H9 (cell line): ENCODE measurements at regions not wholly inside any gene's neighbourhood (a gene's known extent, or its start where the extent isn't known, plus 50 kb on each side); places are given as distances from the start of the nearest gene placed in this dataset.

Experiments
- DNase-seq: peaks from one replicate; pipeline ENCODE4 v3.0.0-alpha.2; 2017
- H2AFZ ChIP-seq: one replicate; pipeline ENCODE4 v1.6.1; 2013; ENCODE audit warnings: mild to moderate bottlenecking, low read length, control low read depth, moderate library complexity
- H2AK5ac ChIP-seq: 2 replicates; pipeline ENCODE4 v1.6.1; 2013; ENCODE audit warnings: low read length, control low read depth, mixed read lengths; ENCODE audit not compliant: insufficient read length
- H2BK120ac ChIP-seq: one replicate; pipeline ENCODE4 v1.6.1; 2013; ENCODE audit warnings: low read depth, mild to moderate bottlenecking, low read length, control low read depth, inconsistent platforms; ENCODE audit not compliant: poor library complexity, severe bottlenecking
- H2BK12ac ChIP-seq: 2 replicates; pipeline ENCODE4 v1.6.1; 2013; ENCODE audit warnings: low read length, control low read depth, mixed read lengths, low read depth; ENCODE audit not compliant: insufficient read length
- H2BK15ac ChIP-seq: 2 replicates; pipeline ENCODE4 v1.6.1; 2013; ENCODE audit warnings: low read depth, low read length, control low read depth
- H2BK20ac ChIP-seq: one replicate; pipeline ENCODE4 v1.6.1; 2013; ENCODE audit warnings: low read depth, mild to moderate bottlenecking, low read length, control low read depth, inconsistent platforms; ENCODE audit not compliant: poor library complexity, severe bottlenecking
- H2BK5ac ChIP-seq: 2 replicates; pipeline ENCODE4 v1.6.1; 2013; ENCODE audit warnings: low read length, control low read depth, mixed read lengths; ENCODE audit not compliant: insufficient read length
- H3K14ac ChIP-seq: 2 replicates; pipeline ENCODE4 v1.6.1; 2013; ENCODE audit warnings: low read length, control low read depth; ENCODE audit not compliant: insufficient read depth
- H3K18ac ChIP-seq: 2 replicates; pipeline ENCODE4 v1.6.1; 2013; ENCODE audit warnings: low read depth, mild to moderate bottlenecking, mixed read lengths, low read length, control low read depth; ENCODE audit not compliant: insufficient read length
- H3K23ac ChIP-seq: 2 replicates; pipeline ENCODE4 v1.6.1; 2013; ENCODE audit warnings: low read length, control low read depth, mixed read lengths, low read depth; ENCODE audit not compliant: insufficient read length
- H3K23me2 ChIP-seq: 2 replicates; pipeline ENCODE4 v1.6.1; 2013; ENCODE audit warnings: low read depth, mild to moderate bottlenecking, mixed read lengths, low read length, control low read depth; ENCODE audit not compliant: insufficient read length, poor library complexity, severe bottlenecking
- H3K27ac ChIP-seq: 2 replicates; pipeline ENCODE4 v1.5.1; 2013; ENCODE audit warnings: low read length, control low read depth, mixed read lengths, low read depth; ENCODE audit not compliant: insufficient read length
- H3K27me3 ChIP-seq: 2 replicates; pipeline ENCODE4 v1.6.1; 2013; ENCODE audit warnings: low read length, control low read depth, inconsistent platforms; ENCODE audit not compliant: insufficient read depth
- H3K4ac ChIP-seq: 2 replicates; pipeline ENCODE4 v1.6.1; 2013; ENCODE audit warnings: low read depth, mild to moderate bottlenecking, control low read depth, inconsistent platforms, low read length, moderate library complexity
- H3K4me1 ChIP-seq: 2 replicates; pipeline ENCODE4 v1.6.1; 2013; ENCODE audit warnings: low read length, control low read depth, inconsistent platforms; ENCODE audit not compliant: insufficient read depth
- H3K4me2 ChIP-seq: 2 replicates; pipeline ENCODE4 v1.6.1; 2013; ENCODE audit warnings: low read length, control low read depth, mixed read lengths; ENCODE audit not compliant: insufficient read length, insufficient read depth
- H3K56ac ChIP-seq: 2 replicates; pipeline ENCODE4 v1.6.1; 2013; ENCODE audit warnings: low read depth, mild to moderate bottlenecking, mixed read lengths, low read length, control low read depth; ENCODE audit not compliant: insufficient read length
- H3K79me1 ChIP-seq: 2 replicates; pipeline ENCODE4 v1.6.1; 2013; ENCODE audit warnings: low read depth, mild to moderate bottlenecking, moderate library complexity, low read length, control low read depth, inconsistent platforms; ENCODE audit not compliant: insufficient read depth, poor library complexity, severe bottlenecking
- H3K79me2 ChIP-seq: 2 replicates; pipeline ENCODE4 v1.6.1; 2013; ENCODE audit warnings: low read length, control low read depth, inconsistent platforms; ENCODE audit not compliant: insufficient read depth
- H3K9ac ChIP-seq: 2 replicates; pipeline ENCODE4 v1.6.1; 2013; ENCODE audit warnings: low read length, control low read depth, mixed read lengths; ENCODE audit not compliant: insufficient read length; ENCODE audit errors: extremely low read depth
- H3K9me3 ChIP-seq: one replicate; pipeline ENCODE4 v1.6.1; 2013; ENCODE audit warnings: low read depth, low read length, inconsistent platforms; ENCODE audit not compliant: control insufficient read depth
- H3T11ph ChIP-seq: one replicate; pipeline ENCODE4 v1.6.1; 2013; ENCODE audit warnings: mild to moderate bottlenecking, low read length, control low read depth, inconsistent platforms
- H4K20me1 ChIP-seq: one replicate; pipeline ENCODE4 v1.6.1; 2013; ENCODE audit not compliant: control insufficient read depth, insufficient read length, insufficient read depth
- H4K5ac ChIP-seq: 2 replicates; pipeline ENCODE4 v1.6.1; 2013; ENCODE audit warnings: low read depth, mild to moderate bottlenecking, mixed read lengths, low read length, control low read depth; ENCODE audit not compliant: insufficient read length
- H4K8ac ChIP-seq: replicated peaks from 2 replicates; pipeline ENCODE4 v1.6.1; 2013; ENCODE audit warnings: low read length, control low read depth, mixed read lengths, low read depth; ENCODE audit not compliant: insufficient read length
- H4K91ac ChIP-seq: 2 replicates; pipeline ENCODE4 v1.6.1; 2013; ENCODE audit warnings: low read depth, mild to moderate bottlenecking, moderate library complexity, mixed read lengths, low read length, control low read depth; ENCODE audit not compliant: insufficient read length
- H3K27ac Mint-ChIP-seq, 3 experiments: 2 replicates in 2 of 3; 3 replicates in 1 of 3; pipeline ENCODE4 v1.8.0; 2020 to 2021; ENCODE audit warnings: mixed read lengths in 3 of 3, mild to moderate bottlenecking in 1 of 3, moderate library complexity in 1 of 3
- H3K27me3 Mint-ChIP-seq: 2 replicates; pipeline ENCODE4 v1.8.0; 2021; ENCODE audit warnings: low read depth, mild to moderate bottlenecking, moderate library complexity, mixed read lengths
- H3K36me3 Mint-ChIP-seq, 3 experiments: 2 replicates in 2 of 3; 3 replicates in 1 of 3; pipeline ENCODE4 v1.8.0; 2020 to 2021; ENCODE audit warnings: low read depth in 3 of 3, mixed read lengths in 3 of 3; ENCODE audit not compliant: insufficient read depth in 1 of 3
- H3K4me1 Mint-ChIP-seq, 2 experiments: 2 replicates each; pipeline ENCODE4 v1.8.0; 2020; ENCODE audit warnings: mixed read lengths in 2 of 2
- H3K4me3 Mint-ChIP-seq, 2 experiments: 2 replicates in 1 of 2; 3 replicates in 1 of 2; pipeline ENCODE4 v1.8.0; 2020 to 2021; ENCODE audit warnings: mild to moderate bottlenecking in 2 of 2, mixed read lengths in 2 of 2, moderate library complexity in 1 of 2
- H3K9me3 Mint-ChIP-seq, 2 experiments: 2 replicates in 1 of 2; 3 replicates in 1 of 2; pipeline ENCODE4 v1.8.0; 2020; ENCODE audit warnings: mild to moderate bottlenecking in 2 of 2, mixed read lengths in 2 of 2, moderate library complexity in 1 of 2
- TF ChIP-seq, protein P1 (sequence below): fragments of 200-600 bp; sonication (generic); conservative IDR thresholded peaks from 3 replicates; pipeline ENCODE4 v1.8.0; 2021; ENCODE audit warnings: antibody characterized with exemption, mild to moderate bottlenecking

DNA sequence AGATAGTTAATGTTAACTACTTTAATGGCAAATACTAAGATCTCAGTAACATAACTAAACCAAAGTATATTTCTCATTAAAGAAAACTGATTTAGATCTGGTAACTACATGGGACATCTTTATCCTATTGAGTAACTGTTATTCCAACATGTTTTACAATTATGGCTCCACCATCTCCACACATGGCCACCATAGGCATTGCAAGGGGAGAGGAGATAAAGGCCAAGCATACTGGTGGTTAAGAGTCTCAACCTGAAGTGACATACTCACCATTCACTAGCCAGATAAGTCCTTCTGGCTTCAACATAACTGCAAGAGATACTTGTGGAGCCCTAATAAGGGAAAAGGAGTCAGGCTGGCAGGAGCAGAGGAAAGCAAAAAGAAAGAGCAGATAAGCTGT, 1586.4 kb upstream of the SPRY2 start:
- Histone ChIP-seq H2BK5ac (no peak overlapping the region), H3K56ac (no peak overlapping the region), H2BK20ac (no peak overlapping the region), H2BK15ac (no peak overlapping the region), H3K4me2 (no peak overlapping the region), H3K4ac (no peak overlapping the region), H2AFZ (no peak overlapping the region), H3K18ac (no peak overlapping the region), H2BK120ac (no peak overlapping the region), H2BK12ac (no peak overlapping the region), H4K91ac (no peak overlapping the region), H3T11ph (no peak overlapping the region), H3K79me1 (no peaks in the 10 kb centered on the region), H3K9me3 (no peaks in the 10 kb centered on the region), H4K20me1 (no peaks in the 10 kb centered on the region), H4K8ac (no peak overlapping the region), H3K14ac (no peak overlapping the region), H3K23me2 (no peaks in the 10 kb centered on the region), H2AK5ac (no peak overlapping the region), H3K27ac (no peak overlapping the region), H3K79me2 (no peaks in the 10 kb centered on the region), H3K23ac (no peak overlapping the region), H3K27me3 (no peaks in the 10 kb centered on the region), H3K9ac (no peak overlapping the region), H4K5ac (no peak overlapping the region), H3K4me1 (no peaks in the 10 kb centered on the region; the same call in 1 of the 2 replicates)
- Mint-ChIP-seq H3K27me3 (no peaks in the 10 kb centered on the region), H3K9me3 (peaks cover 0 to 1% of the 10 kb centered on the region in 2 experiments; a peak in 1 of 5 replicates), H3K4me3 (no peak overlapping the region), H3K4me1 (peaks cover 18 to 19% of the 10 kb centered on the region in 2 experiments), H3K27ac (0 out of 7 replicates have a peak overlapping the region, but pooled peaks of 1 of the 3 experiments have one; percentile 59), H3K36me3 (no peaks in the 10 kb centered on the region; a peak in 2 of 7 replicates)
- peak; percentile 27 for DNase-seq
- TF ChIP-seq, protein P1, sequence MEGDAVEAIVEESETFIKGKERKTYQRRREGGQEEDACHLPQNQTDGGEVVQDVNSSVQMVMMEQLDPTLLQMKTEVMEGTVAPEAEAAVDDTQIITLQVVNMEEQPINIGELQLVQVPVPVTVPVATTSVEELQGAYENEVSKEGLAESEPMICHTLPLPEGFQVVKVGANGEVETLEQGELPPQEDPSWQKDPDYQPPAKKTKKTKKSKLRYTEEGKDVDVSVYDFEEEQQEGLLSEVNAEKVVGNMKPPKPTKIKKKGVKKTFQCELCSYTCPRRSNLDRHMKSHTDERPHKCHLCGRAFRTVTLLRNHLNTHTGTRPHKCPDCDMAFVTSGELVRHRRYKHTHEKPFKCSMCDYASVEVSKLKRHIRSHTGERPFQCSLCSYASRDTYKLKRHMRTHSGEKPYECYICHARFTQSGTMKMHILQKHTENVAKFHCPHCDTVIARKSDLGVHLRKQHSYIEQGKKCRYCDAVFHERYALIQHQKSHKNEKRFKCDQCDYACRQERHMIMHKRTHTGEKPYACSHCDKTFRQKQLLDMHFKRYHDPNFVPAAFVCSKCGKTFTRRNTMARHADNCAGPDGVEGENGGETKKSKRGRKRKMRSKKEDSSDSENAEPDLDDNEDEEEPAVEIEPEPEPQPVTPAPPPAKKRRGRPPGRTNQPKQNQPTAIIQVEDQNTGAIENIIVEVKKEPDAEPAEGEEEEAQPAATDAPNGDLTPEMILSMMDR: peak; percentile 53
